Naive thymus-derived CD4-positive, alpha-beta T cell (primary cell): ENCODE measurements at regions not wholly inside any gene's neighbourhood (a gene's known extent, or its start where the extent isn't known, plus 50 kb on each side); places are given as distances from the start of the nearest gene placed in this dataset.

Source experiments
- ATAC-seq: fragments of 150-1000 bp; cut with Tn5 transposase; 2 replicates; pipeline ENCODE4 v1.10.0; 2021; ENCODE audit warnings: mild to moderate bottlenecking, moderate library complexity
- CTCF ChIA-PET: fragments of 350-600 bp; sonication (Branson Sonifier 250); formaldehyde crosslinking; loops from one replicate; lab custom pipeline; 2021; ENCODE audit warnings: antibody characterized with exemption; lab: Charles Lee
- POLR2A ChIA-PET: fragments of 350-600 bp; sonication (Branson Sonifier 250); formaldehyde crosslinking; loops from one replicate; lab custom pipeline; 2021; ENCODE audit warnings: antibody characterized with exemption, inconsistent platforms; lab: Charles Lee
- DNase-seq, 9 donors: peaks; one replicate each; pipeline versions ENCODE4 v3.0.0 to v3.0.0-alpha.2; 2020 to 2022; ENCODE audit warnings: mixed read lengths in 1 of 9
- H3K27ac ChIP-seq: one replicate; pipeline ENCODE4 v1.7.0; 2013; ENCODE audit warnings: mild to moderate bottlenecking, low read depth, low read length, moderate library complexity
- H3K27me3 ChIP-seq, 2 donors: one replicate each; pipeline ENCODE4 v1.7.0; 2013; ENCODE audit warnings: low read length in 2 of 2, mild to moderate bottlenecking in 2 of 2, moderate library complexity in 2 of 2; ENCODE audit not compliant: control insufficient read depth in 2 of 2, insufficient read depth in 2 of 2
- H3K36me3 ChIP-seq, 3 experiments: 1 replicate in 2 of 3; 2 replicates in 1 of 3; pipeline ENCODE4 v1.7.0; 2013; ENCODE audit warnings: low read length in 3 of 3, mild to moderate bottlenecking in 3 of 3, moderate library complexity in 1 of 3; ENCODE audit not compliant: insufficient read depth in 3 of 3, control insufficient read depth in 2 of 3
- H3K4me1 ChIP-seq, 2 donors: one replicate each; pipeline ENCODE4 v1.7.0; 2013; ENCODE audit warnings: low read length in 2 of 2, mild to moderate bottlenecking in 2 of 2, moderate library complexity in 1 of 2; ENCODE audit not compliant: control insufficient read depth in 2 of 2, insufficient read depth in 2 of 2
- H3K4me3 ChIP-seq: 2 replicates; pipeline ENCODE4 v1.7.0; 2013; ENCODE audit warnings: mild to moderate bottlenecking, low read length
- H3K9me3 ChIP-seq, 3 experiments: 1 replicate in 2 of 3; 2 replicates in 1 of 3; pipeline ENCODE4 v1.7.0; 2013; ENCODE audit warnings: low read length in 3 of 3; ENCODE audit not compliant: control insufficient read depth in 2 of 3
- H3K27ac Mint-ChIP-seq, 9 donors: one replicate each; pipeline ENCODE4 v1.8.0; 2020 to 2022; ENCODE audit warnings: mixed read lengths in 9 of 9, mild to moderate bottlenecking in 8 of 9, moderate library complexity in 5 of 9, inconsistent platforms in 2 of 9
- H3K27me3 Mint-ChIP-seq, 5 donors: one replicate each; pipeline ENCODE4 v1.8.0; 2021 to 2022; ENCODE audit warnings: mixed read lengths in 5 of 5, mild to moderate bottlenecking in 1 of 5
- H3K36me3 Mint-ChIP-seq, 5 donors: one replicate each; pipeline ENCODE4 v1.8.0; 2020 to 2022; ENCODE audit warnings: mixed read lengths in 5 of 5, mild to moderate bottlenecking in 3 of 5, inconsistent platforms in 1 of 5
- H3K4me1 Mint-ChIP-seq, 7 donors: one replicate each; pipeline ENCODE4 v1.8.0; 2020 to 2022; ENCODE audit warnings: mixed read lengths in 7 of 7, mild to moderate bottlenecking in 3 of 7, inconsistent platforms in 1 of 7
- H3K4me3 Mint-ChIP-seq, 10 donors: one replicate each; pipeline ENCODE4 v1.8.0; 2020 to 2022; ENCODE audit warnings: mild to moderate bottlenecking in 10 of 10, mixed read lengths in 10 of 10, moderate library complexity in 6 of 10, inconsistent platforms in 2 of 10
- H3K9me3 Mint-ChIP-seq, 11 donors: one replicate each; pipeline ENCODE4 v1.8.0; 2020 to 2022; ENCODE audit warnings: mixed read lengths in 11 of 11, mild to moderate bottlenecking in 4 of 11, inconsistent platforms in 1 of 11, moderate library complexity in 1 of 11
- intact Hi-C, 2 donors: fragments of 100-400 bp; cut with micrococcal nuclease; formaldehyde crosslinking; loops; one replicate each; pipeline ENCODE4 v1.15.1; 2023

GRCh38 chr4:29014555-29014954, 1705.6 kb upstream of the PCDH7 start:
- no peak overlapping the region for H3K4me3 ChIP-seq
- H3K9me3 ChIP-seq, result no peaks in the 10 kb centered on the region
- Mint-ChIP-seq H3K4me3 (no peak overlapping the region), H3K27ac (no peak overlapping the region), H3K4me1 (no peaks in the 10 kb centered on the region), H3K36me3 (no peaks in the 10 kb centered on the region), H3K27me3 (no peaks in the 10 kb centered on the region), H3K9me3 (peaks cover 1 to 41% (median 9%) of the 10 kb centered on the region in 11 donors)
- no peaks in the 10 kb centered on the region for H3K27me3 ChIP-seq
- no peaks in the 10 kb centered on the region for H3K36me3 ChIP-seq
- ATAC-seq (no peak), DNase-seq (no peak)
- CTCF ChIA-PET, result no interaction called here
- POLR2A ChIA-PET, result no interaction called here
- intact Hi-C loops, result no loop called here
- H3K4me1 ChIP-seq, result no peaks in the 10 kb centered on the region
- H3K27ac ChIP-seq, result no peak overlapping the region

- Histone ChIP-seq H3K27me3 (no peaks in the 10 kb centered on the region), H3K36me3 (no peaks in the 10 kb centered on the region), H3K4me3 (no peak overlapping the region), H3K27ac (no peak overlapping the region), H3K4me1 (no peaks in the 10 kb centered on the region), H3K9me3 (no peaks in the 10 kb centered on the region)
- intact Hi-C loops, result no loop called here
- Mint-ChIP-seq H3K9me3 (peaks cover 0 to 26% (median 8%) of the 10 kb centered on the region in 11 donors), H3K27me3 (no peaks in the 10 kb centered on the region), H3K4me1 (no peaks in the 10 kb centered on the region), H3K4me3 (no peak overlapping the region), H3K36me3 (peaks cover 0 to 6% (median 0%) of the 10 kb centered on the region in 5 donors), H3K27ac (no peak overlapping the region)
- POLR2A ChIA-PET, result no interaction called here
- ATAC-seq (no peak), DNase-seq (no peak)
- CTCF ChIA-PET, result no interaction called here
Measured at GRCh38 chr4:29033703-29034102, 1686.5 kb upstream of the PCDH7 start.

DNA sequence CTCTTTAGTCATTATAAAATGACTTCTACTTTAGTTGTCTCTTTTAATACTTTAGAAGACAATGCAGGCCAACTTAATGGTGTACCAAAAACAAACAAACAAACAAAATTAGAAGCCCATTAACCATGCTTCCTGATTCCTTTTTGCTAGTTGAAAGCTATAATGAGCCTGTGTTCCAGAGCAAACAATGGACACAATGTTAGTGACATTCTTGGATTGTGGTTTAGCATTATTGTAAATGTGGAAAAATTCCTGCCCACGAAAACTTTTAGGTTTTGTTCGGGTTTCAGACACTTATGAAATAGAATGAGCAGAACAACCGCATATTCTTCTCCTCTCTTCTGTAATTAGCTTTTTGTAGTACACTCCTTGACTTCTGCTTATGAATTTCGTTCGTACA, 1682.7 kb upstream of the PCDH7 start:
- intact Hi-C loops, result no loop called here

GRCh38 chr4:29043411-29043810, 1676.8 kb upstream of the PCDH7 start:
- no peaks in the 10 kb centered on the region for H3K36me3 ChIP-seq
- intact Hi-C loops, result no loop called here
- no peak overlapping the region for H3K27ac Mint-ChIP-seq
- no peak overlapping the region for H3K4me3 Mint-ChIP-seq
- H3K27me3 ChIP-seq, result no peaks in the 10 kb centered on the region
- no peaks in the 10 kb centered on the region for H3K4me1 Mint-ChIP-seq
- H3K27me3 Mint-ChIP-seq, result no peaks in the 10 kb centered on the region
- no peak for ATAC-seq
- H3K9me3 Mint-ChIP-seq, result peaks cover 0 to 12% (median 6%) of the 10 kb centered on the region in 11 donors
- no peak for DNase-seq
- ChIA-PET POLR2A (no interaction called here), CTCF (no interaction called here)
- H3K4me1 ChIP-seq, result no peaks in the 10 kb centered on the region
- no peak overlapping the region for H3K4me3 ChIP-seq
- H3K27ac ChIP-seq, result no peak overlapping the region
- no peaks in the 10 kb centered on the region for H3K9me3 ChIP-seq
- H3K36me3 Mint-ChIP-seq, result peaks cover 0 to 3% (median 0%) of the 10 kb centered on the region in 5 donors

More for the DNA sequence above, 1682.7 kb upstream of the PCDH7 start:
- no peaks in the 10 kb centered on the region for H3K36me3 Mint-ChIP-seq
- DNase-seq (no peak), ATAC-seq (no peak)
- H3K27me3 Mint-ChIP-seq, result no peaks in the 10 kb centered on the region
- peaks cover 0 to 17% (median 8%) of the 10 kb centered on the region in 11 donors for H3K9me3 Mint-ChIP-seq
- no peak overlapping the region for H3K4me3 Mint-ChIP-seq
- Histone ChIP-seq H3K4me3 (no peak overlapping the region), H3K27me3 (no peaks in the 10 kb centered on the region), H3K36me3 (no peaks in the 10 kb centered on the region), H3K9me3 (no peaks in the 10 kb centered on the region), H3K27ac (no peak overlapping the region), H3K4me1 (no peaks in the 10 kb centered on the region)
- POLR2A ChIA-PET, result no interaction called here
- H3K27ac Mint-ChIP-seq, result no peak overlapping the region
- CTCF ChIA-PET, result no interaction called here
- H3K4me1 Mint-ChIP-seq, result no peaks in the 10 kb centered on the region

DNA sequence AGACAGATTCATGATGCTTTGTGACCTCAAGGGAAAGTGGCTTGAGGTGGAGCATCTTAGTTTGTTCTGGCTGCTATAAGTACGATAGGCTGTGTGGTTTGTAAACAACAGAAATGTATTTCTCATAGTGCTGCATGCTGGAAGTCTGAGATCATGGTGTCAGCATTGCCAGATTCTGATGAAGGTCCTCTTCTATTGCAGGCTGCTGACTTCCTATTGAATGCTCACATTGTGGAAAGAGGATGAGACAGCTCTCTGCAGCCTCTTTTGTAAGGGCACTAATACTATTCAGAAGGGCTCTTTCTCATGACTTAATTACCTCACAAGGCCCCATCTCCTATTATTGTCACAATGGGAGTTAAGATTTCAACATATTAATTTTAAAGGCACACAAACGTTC, 1674.0 kb upstream of the PCDH7 start:
- no peak for ATAC-seq
- no peak overlapping the region for H3K27ac Mint-ChIP-seq
- no peak for DNase-seq
- H3K4me3 Mint-ChIP-seq, result no peak overlapping the region
- Histone ChIP-seq H3K36me3 (no peaks in the 10 kb centered on the region), H3K4me1 (no peaks in the 10 kb centered on the region), H3K27me3 (no peaks in the 10 kb centered on the region), H3K27ac (no peak overlapping the region), H3K9me3 (no peaks in the 10 kb centered on the region), H3K4me3 (no peak overlapping the region)
- H3K36me3 Mint-ChIP-seq, result peaks cover 0 to 3% (median 0%) of the 10 kb centered on the region in 5 donors
- no peaks in the 10 kb centered on the region for H3K27me3 Mint-ChIP-seq
- POLR2A ChIA-PET, result no interaction called here
- no peaks in the 10 kb centered on the region for H3K4me1 Mint-ChIP-seq
- intact Hi-C loops, result no loop called here
- CTCF ChIA-PET, result no interaction called here
- H3K9me3 Mint-ChIP-seq, result peaks cover 2 to 17% (median 6%) of the 10 kb centered on the region in 11 donors

DNA sequence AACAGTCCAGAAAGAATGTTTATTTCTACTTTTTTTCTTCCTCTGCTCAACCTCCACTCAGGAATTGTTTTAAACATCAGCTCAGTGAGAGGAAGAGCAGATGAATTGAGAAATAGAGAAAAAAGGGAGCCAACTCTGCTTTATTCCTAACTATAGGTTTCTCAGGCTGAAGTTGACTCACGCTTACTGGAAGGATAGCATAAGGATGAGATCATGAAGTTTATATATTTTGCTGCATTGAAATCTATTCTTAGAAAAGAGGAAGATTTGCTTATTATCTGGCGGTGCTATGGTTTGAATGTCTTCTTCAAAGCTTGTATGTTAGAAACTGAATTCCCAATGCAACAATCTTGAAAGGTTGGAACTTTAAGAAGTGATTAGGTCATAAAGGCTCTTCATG, 1673.4 kb upstream of the PCDH7 start:
- DNase-seq (no peak), ATAC-seq (no peak)
- intact Hi-C loops, result no loop called here
- Mint-ChIP-seq H3K4me3 (no peak overlapping the region), H3K27me3 (no peaks in the 10 kb centered on the region), H3K9me3 (peaks cover 2 to 17% (median 6%) of the 10 kb centered on the region in 11 donors), H3K27ac (no peak overlapping the region), H3K36me3 (peaks cover 0 to 3% (median 0%) of the 10 kb centered on the region in 5 donors), H3K4me1 (no peaks in the 10 kb centered on the region)
- H3K4me1 ChIP-seq, result no peaks in the 10 kb centered on the region
- no peaks in the 10 kb centered on the region for H3K9me3 ChIP-seq
- CTCF ChIA-PET, result no interaction called here
- H3K4me3 ChIP-seq, result no peak overlapping the region
- no peaks in the 10 kb centered on the region for H3K27me3 ChIP-seq
- H3K27ac ChIP-seq, result no peak overlapping the region
- H3K36me3 ChIP-seq, result no peaks in the 10 kb centered on the region
- POLR2A ChIA-PET, result no interaction called here

DNA sequence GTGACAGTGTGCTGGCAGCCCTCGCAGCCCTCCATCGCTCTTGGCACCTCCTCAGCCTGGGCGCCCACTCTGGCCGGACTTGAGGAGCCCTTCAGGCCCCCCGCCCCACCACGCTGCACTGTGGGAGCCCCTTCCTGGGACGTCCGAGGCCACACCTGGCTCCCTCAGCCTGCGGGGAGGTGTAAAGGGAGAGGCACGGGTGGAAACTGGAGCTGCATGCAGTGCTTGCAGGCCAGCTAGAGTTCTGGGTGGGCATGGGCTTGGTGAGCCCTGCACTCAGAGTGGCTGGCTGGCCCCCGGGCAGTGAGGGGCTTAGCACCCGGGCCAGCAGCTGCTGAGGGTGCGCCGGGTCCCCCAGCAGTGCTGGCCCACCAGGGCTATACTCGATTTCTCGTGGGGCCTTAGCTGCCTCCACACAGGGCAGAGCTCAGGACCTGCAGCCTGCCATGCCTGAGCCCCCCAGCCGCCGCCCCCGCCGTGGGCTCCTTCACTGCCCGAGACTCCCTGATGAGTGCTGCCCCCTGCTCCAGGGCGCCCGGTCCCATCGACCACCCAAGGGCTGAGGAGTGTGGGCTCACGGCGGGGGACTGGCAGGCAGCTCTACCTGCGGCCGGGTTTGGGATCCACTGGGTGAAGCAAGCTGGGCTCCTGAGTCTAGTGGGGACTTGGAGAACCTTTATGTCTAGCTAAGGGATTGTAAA, 1672.7 kb upstream of the PCDH7 start:
- no peaks in the 10 kb centered on the region for H3K9me3 ChIP-seq
- Mint-ChIP-seq H3K4me1 (no peaks in the 10 kb centered on the region), H3K27me3 (no peaks in the 10 kb centered on the region), H3K27ac (no peak overlapping the region), H3K4me3 (no peak overlapping the region), H3K9me3 (peaks cover 2 to 17% (median 6%) of the 10 kb centered on the region in 11 donors), H3K36me3 (peaks cover 0 to 3% (median 0%) of the 10 kb centered on the region in 5 donors)
- POLR2A ChIA-PET, result no interaction called here
- CTCF ChIA-PET, result no interaction called here
- intact Hi-C loops, result no loop called here
- ATAC-seq (no peak), DNase-seq (no peak)
- no peaks in the 10 kb centered on the region for H3K27me3 ChIP-seq
- no peaks in the 10 kb centered on the region for H3K36me3 ChIP-seq
- H3K4me3 ChIP-seq, result no peak overlapping the region
- no peak overlapping the region for H3K27ac ChIP-seq
- no peaks in the 10 kb centered on the region for H3K4me1 ChIP-seq
